ENCODE measurements at regions not wholly inside any gene's neighbourhood (a gene's known extent, or its start where the extent isn't known, plus 50 kb on each side); places are given as distances from the start of the nearest gene placed in this dataset.

DNA sequence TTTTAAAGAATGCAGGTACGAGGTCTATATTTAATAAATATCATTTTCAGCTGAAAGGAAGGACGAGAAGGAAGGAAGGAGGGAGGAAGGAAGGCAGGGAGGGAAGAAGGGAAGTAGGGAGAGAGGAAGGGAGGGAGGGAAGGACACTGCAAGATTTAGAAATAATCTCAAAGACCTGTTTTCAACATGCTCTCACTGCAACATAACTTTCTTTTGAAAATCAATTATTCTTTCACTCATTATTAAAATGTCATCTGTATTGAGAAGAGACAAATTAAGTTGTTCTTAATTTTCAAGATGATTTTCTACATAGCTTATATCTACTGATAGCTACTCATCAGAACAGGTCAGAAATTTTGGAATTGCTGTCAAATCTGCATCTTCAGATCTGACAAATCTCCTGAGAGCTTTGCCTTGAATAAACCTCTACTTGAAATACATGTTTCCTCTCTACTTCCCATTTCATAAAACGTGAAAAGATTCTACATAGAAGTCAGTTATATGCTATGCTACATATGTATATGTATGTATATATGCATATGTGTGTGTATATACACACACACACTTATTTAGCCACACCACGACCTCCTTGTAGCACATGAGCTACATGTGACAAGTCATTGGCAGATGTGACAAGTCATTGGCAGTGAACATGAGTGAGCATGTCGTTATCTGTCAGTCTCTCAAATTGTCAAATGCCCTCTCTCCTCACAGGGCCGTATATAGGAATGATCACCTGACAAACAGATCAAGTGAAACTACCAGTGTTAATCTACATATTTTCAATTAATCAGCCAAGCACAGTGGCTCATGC is 241.6 kb downstream of the LY86 start:
- Mint-ChIP-seq H3K4me3 (no peak overlapping the region), H3K27me3 (ENCODE audit: insufficient read depth, low read depth, poor library complexity) (peaks cover 9% of the 10 kb centered on the region), H3K36me3 (ENCODE audit: low read depth) (no peaks in the 10 kb centered on the region), H3K4me1 (peaks cover 9% of the 10 kb centered on the region), H3K27ac (no peak overlapping the region), H3K9me3 (no peaks in the 10 kb centered on the region)
- no peak overlapping the region for H3K4me3 ChIP-seq
- H3K36me3 ChIP-seq (ENCODE audit: insufficient read depth) = no peaks in the 10 kb centered on the region
- H3K4me1 ChIP-seq (ENCODE audit: insufficient read depth) = peaks cover 5% of the 10 kb centered on the region; the same call in 1 of the 2 replicates
- no peaks in the 10 kb centered on the region for H3K27me3 ChIP-seq (ENCODE audit: insufficient read depth)
- no peaks in the 10 kb centered on the region for H4K20me1 ChIP-seq (replicated peaks; ENCODE audit: insufficient read depth)
- DNase-seq (ENCODE audit: low spot score) = no peak
- TF ChIP-seq EZH2 (IDR thresholded peaks at IDR 0.05; ENCODE audit: low read depth, unreplicated experiment) (no peak), NANOG (IDR thresholded peaks at IDR 0.05; ENCODE audit: borderline replicate concordance) (no peak), CREB1 (CRISPR knock-in tag; IDR thresholded peaks at IDR 0.05; ENCODE audit: low read depth) (no peak), EZH2phosphoT487 (IDR thresholded peaks at IDR 0.05; ENCODE audit: unreplicated experiment) (no peak), JUNB (IDR thresholded peaks at IDR 0.05; ENCODE audit: unreplicated experiment) (no peak), STAT1 (IDR thresholded peaks at IDR 0.05; ENCODE audit: unreplicated experiment) (no peak), ZNF331 (CRISPR knock-in tag; IDR thresholded peaks at IDR 0.05; ENCODE audit: low read depth) (no peak), POLR2AphosphoS5 (IDR thresholded peaks at IDR 0.05; ENCODE audit: low read depth) (no peak), ZNF114 (CRISPR knock-in tag; IDR thresholded peaks at IDR 0.05) (no peak)
- TF ChIP-seq, protein P1, sequence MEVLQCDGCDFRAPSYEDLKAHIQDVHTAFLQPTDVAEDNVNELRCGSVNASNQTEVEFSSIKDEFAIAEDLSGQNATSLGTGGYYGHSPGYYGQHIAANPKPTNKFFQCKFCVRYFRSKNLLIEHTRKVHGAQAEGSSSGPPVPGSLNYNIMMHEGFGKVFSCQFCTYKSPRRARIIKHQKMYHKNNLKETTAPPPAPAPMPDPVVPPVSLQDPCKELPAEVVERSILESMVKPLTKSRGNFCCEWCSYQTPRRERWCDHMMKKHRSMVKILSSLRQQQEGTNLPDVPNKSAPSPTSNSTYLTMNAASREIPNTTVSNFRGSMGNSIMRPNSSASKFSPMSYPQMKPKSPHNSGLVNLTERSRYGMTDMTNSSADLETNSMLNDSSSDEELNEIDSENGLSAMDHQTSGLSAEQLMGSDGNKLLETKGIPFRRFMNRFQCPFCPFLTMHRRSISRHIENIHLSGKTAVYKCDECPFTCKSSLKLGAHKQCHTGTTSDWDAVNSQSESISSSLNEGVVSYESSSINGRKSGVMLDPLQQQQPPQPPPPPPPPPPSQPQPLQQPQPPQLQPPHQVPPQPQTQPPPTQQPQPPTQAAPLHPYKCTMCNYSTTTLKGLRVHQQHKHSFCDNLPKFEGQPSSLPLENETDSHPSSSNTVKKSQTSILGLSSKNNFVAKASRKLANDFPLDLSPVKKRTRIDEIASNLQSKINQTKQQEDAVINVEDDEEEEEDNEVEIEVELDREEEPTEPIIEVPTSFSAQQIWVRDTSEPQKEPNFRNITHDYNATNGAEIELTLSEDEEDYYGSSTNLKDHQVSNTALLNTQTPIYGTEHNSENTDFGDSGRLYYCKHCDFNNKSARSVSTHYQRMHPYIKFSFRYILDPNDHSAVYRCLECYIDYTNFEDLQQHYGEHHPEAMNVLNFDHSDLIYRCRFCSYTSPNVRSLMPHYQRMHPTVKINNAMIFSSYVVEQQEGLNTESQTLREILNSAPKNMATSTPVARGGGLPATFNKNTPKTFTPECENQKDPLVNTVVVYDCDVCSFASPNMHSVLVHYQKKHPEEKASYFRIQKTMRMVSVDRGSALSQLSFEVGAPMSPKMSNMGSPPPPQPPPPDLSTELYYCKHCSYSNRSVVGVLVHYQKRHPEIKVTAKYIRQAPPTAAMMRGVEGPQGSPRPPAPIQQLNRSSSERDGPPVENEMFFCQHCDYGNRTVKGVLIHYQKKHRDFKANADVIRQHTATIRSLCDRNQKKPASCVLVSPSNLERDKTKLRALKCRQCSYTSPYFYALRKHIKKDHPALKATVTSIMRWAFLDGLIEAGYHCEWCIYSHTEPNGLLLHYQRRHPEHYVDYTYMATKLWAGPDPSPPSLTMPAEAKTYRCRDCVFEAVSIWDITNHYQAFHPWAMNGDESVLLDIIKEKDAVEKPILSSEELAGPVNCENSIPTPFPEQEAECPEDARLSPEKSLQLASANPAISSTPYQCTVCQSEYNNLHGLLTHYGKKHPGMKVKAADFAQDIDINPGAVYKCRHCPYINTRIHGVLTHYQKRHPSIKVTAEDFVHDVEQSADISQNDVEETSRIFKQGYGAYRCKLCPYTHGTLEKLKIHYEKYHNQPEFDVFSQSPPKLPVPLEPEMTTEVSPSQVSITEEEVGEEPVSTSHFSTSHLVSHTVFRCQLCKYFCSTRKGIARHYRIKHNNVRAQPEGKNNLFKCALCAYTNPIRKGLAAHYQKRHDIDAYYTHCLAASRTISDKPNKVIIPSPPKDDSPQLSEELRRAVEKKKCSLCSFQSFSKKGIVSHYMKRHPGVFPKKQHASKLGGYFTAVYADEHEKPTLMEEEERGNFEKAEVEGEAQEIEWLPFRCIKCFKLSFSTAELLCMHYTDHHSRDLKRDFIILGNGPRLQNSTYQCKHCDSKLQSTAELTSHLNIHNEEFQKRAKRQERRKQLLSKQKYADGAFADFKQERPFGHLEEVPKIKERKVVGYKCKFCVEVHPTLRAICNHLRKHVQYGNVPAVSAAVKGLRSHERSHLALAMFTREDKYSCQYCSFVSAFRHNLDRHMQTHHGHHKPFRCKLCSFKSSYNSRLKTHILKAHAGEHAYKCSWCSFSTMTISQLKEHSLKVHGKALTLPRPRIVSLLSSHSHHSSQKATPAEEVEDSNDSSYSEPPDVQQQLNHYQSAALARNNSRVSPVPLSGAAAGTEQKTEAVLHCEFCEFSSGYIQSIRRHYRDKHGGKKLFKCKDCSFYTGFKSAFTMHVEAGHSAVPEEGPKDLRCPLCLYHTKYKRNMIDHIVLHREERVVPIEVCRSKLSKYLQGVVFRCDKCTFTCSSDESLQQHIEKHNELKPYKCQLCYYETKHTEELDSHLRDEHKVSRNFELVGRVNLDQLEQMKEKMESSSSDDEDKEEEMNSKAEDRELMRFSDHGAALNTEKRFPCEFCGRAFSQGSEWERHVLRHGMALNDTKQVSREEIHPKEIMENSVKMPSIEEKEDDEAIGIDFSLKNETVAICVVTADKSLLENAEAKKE (CRISPR knock-in tag; IDR thresholded peaks at IDR 0.05) = no peak
- TF ChIP-seq, protein P2, sequence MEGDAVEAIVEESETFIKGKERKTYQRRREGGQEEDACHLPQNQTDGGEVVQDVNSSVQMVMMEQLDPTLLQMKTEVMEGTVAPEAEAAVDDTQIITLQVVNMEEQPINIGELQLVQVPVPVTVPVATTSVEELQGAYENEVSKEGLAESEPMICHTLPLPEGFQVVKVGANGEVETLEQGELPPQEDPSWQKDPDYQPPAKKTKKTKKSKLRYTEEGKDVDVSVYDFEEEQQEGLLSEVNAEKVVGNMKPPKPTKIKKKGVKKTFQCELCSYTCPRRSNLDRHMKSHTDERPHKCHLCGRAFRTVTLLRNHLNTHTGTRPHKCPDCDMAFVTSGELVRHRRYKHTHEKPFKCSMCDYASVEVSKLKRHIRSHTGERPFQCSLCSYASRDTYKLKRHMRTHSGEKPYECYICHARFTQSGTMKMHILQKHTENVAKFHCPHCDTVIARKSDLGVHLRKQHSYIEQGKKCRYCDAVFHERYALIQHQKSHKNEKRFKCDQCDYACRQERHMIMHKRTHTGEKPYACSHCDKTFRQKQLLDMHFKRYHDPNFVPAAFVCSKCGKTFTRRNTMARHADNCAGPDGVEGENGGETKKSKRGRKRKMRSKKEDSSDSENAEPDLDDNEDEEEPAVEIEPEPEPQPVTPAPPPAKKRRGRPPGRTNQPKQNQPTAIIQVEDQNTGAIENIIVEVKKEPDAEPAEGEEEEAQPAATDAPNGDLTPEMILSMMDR (conservative IDR thresholded peaks at IDR 0.05; ENCODE audit: low read depth in 2 of 2) = no peak
- TF ChIP-seq, protein P3, sequence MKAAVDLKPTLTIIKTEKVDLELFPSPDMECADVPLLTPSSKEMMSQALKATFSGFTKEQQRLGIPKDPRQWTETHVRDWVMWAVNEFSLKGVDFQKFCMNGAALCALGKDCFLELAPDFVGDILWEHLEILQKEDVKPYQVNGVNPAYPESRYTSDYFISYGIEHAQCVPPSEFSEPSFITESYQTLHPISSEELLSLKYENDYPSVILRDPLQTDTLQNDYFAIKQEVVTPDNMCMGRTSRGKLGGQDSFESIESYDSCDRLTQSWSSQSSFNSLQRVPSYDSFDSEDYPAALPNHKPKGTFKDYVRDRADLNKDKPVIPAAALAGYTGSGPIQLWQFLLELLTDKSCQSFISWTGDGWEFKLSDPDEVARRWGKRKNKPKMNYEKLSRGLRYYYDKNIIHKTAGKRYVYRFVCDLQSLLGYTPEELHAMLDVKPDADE (IDR thresholded peaks at IDR 0.05) = no peak
- TF ChIP-seq, protein P4, sequence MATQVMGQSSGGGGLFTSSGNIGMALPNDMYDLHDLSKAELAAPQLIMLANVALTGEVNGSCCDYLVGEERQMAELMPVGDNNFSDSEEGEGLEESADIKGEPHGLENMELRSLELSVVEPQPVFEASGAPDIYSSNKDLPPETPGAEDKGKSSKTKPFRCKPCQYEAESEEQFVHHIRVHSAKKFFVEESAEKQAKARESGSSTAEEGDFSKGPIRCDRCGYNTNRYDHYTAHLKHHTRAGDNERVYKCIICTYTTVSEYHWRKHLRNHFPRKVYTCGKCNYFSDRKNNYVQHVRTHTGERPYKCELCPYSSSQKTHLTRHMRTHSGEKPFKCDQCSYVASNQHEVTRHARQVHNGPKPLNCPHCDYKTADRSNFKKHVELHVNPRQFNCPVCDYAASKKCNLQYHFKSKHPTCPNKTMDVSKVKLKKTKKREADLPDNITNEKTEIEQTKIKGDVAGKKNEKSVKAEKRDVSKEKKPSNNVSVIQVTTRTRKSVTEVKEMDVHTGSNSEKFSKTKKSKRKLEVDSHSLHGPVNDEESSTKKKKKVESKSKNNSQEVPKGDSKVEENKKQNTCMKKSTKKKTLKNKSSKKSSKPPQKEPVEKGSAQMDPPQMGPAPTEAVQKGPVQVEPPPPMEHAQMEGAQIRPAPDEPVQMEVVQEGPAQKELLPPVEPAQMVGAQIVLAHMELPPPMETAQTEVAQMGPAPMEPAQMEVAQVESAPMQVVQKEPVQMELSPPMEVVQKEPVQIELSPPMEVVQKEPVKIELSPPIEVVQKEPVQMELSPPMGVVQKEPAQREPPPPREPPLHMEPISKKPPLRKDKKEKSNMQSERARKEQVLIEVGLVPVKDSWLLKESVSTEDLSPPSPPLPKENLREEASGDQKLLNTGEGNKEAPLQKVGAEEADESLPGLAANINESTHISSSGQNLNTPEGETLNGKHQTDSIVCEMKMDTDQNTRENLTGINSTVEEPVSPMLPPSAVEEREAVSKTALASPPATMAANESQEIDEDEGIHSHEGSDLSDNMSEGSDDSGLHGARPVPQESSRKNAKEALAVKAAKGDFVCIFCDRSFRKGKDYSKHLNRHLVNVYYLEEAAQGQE (IDR thresholded peaks at IDR 0.05; ENCODE audit: unreplicated experiment) = no peak
- H3K79me2 ChIP-seq (replicated peaks; ENCODE audit: insufficient read depth) = no peaks in the 10 kb centered on the region
- H3F3A ChIP-seq (replicated peaks; ENCODE audit: low read depth) = no peaks in the 10 kb centered on the region
- no peak overlapping the region for H2AFZ ChIP-seq
- no peak overlapping the region for H3K27ac ChIP-seq (ENCODE audit: low read depth)
- no peaks in the 10 kb centered on the region for H3K9me2 ChIP-seq (ENCODE audit: insufficient read depth)
- H3K4me2 ChIP-seq = no peak overlapping the region
- no peak for ATAC-seq
